ENCODE measurements at regions not wholly inside any gene's neighbourhood (a gene's known extent, or its start where the extent isn't known, plus 50 kb on each side); places are given as distances from the start of the nearest gene placed in this dataset.

DNA sequence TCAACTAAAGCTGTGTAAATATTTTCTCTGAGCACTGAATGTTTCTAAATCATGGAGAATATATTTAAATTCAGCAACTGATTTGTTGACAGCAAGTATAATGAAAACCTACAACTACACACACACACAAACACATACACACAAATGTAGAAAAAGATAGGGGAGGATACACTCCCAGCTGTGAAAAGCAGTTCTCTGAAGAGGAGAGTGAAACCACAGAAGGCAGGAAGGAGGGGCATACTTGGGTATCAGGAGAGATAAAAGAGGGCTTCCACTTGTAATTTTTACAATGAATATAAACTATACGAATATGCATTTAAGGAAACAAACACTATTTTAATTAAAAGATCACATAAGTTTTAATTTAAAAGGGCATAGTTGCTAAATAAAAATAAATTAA is 227.8 kb upstream of the SLC24A2 start:
- no TSS peak for BruUV-seq (replicated peaks)
- in situ Hi-C loops (cut with MboI) = no loop called here
- 0% methylated on average over 1 of the region's 1 CpG for WGBS (ENCODE audit: insufficient coverage, low coverage, missing lambda C conversion rate)

DNA sequence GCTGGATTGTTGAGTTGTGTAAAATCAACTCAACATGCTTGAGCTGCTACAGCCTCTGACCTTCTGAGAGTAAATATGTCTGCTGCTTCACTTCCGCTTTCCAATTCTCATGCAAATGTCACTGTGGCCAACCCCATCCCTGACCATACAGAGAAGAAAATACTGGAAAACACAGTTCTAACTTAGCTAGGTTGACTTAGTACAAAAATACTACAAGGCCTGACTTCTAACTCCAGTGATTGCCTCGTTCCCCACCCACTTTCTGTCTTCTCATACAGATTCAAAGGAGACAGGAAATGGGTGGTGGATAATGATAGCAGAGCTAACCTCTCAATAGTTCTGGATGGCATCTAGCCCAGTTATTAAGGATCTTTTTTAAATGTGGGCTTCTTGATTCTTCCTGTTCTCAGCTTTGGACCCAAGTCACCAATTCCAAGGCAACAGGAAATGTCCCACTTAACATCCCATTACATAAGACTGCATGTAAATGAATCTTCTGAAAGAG is 226.6 kb upstream of the SLC24A2 start:
- ATAC-seq (no peak), FAIRE-seq (no peak), DNase-seq (ENCODE audit: extremely low read depth in 1 of 4, low spot score in 3 of 4) (no peak)
- Histone ChIP-seq H3K9ac (ENCODE audit: insufficient read depth in 1 of 2, low read depth in 2 of 2, low read length in 2 of 2) (no peak overlapping the region), H3K9me1 (ENCODE audit: control insufficient read depth, insufficient read depth, low read length) (no peaks in the 10 kb centered on the region), H4K20me1 (replicated peaks; ENCODE audit: control insufficient read depth, insufficient read depth, low read length) (no peaks in the 10 kb centered on the region), H3K27me3 (ENCODE audit: control insufficient read depth in 2 of 2, insufficient read depth in 2 of 2, low read length in 2 of 2) (no peaks in the 10 kb centered on the region), H3K36me3 (ENCODE audit: control insufficient read depth, insufficient read depth, low read length) (no peaks in the 10 kb centered on the region), H3K79me2 (ENCODE audit: control insufficient read depth, insufficient read depth, low read length) (no peaks in the 10 kb centered on the region), H3K9me3 (replicated peaks; ENCODE audit: control insufficient read depth, insufficient read depth, low read depth, low read length) (no peaks in the 10 kb centered on the region), H3K4me1 (replicated peaks in 1 of 2; ENCODE audit: control insufficient read depth in 2 of 2, insufficient read depth in 2 of 2, low read length in 2 of 2) (no peaks in the 10 kb centered on the region), H3K4me3 (no peak overlapping the region), H3K4me2 (ENCODE audit: insufficient read depth, low read length) (no peak overlapping the region), H2AFZ (ENCODE audit: low read depth, low read length) (no peak overlapping the region), H3K27ac (ENCODE audit: extremely low read depth, low read depth, low read length) (no peak overlapping the region)
- 0% methylated on average over 2 of the region's 2 CpGs for WGBS (ENCODE audit: insufficient coverage, low coverage, missing lambda C conversion rate)
- in situ Hi-C loops (cut with MboI) = no loop called here
- POLR2A ChIA-PET = no interaction called here
- CTCF ChIA-PET (ENCODE audit: low intra/inter-chr PET ratio) = no interaction called here
- intact Hi-C loops (cut with micrococcal nuclease) = no loop called here
- BruUV-seq (replicated peaks) = no TSS peak
- TF ChIP-seq, protein P1, sequence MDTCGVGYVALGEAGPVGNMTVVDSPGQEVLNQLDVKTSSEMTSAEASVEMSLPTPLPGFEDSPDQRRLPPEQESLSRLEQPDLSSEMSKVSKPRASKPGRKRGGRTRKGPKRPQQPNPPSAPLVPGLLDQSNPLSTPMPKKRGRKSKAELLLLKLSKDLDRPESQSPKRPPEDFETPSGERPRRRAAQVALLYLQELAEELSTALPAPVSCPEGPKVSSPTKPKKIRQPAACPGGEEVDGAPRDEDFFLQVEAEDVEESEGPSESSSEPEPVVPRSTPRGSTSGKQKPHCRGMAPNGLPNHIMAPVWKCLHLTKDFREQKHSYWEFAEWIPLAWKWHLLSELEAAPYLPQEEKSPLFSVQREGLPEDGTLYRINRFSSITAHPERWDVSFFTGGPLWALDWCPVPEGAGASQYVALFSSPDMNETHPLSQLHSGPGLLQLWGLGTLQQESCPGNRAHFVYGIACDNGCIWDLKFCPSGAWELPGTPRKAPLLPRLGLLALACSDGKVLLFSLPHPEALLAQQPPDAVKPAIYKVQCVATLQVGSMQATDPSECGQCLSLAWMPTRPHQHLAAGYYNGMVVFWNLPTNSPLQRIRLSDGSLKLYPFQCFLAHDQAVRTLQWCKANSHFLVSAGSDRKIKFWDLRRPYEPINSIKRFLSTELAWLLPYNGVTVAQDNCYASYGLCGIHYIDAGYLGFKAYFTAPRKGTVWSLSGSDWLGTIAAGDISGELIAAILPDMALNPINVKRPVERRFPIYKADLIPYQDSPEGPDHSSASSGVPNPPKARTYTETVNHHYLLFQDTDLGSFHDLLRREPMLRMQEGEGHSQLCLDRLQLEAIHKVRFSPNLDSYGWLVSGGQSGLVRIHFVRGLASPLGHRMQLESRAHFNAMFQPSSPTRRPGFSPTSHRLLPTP (IDR thresholded peaks at IDR 0.05; ENCODE audit: borderline replicate concordance, extremely low read depth, insufficient read length) = no peak
- TF ChIP-seq BRCA1 (IDR thresholded peaks at IDR 0.05) = no peak
- TF ChIP-seq BRCA1 (CRISPR knock-in tag; IDR thresholded peaks at IDR 0.05) = no peak
- TF ChIP-seq RB1 (IDR thresholded peaks at IDR 0.05; ENCODE audit: low read depth) = no peak
- no peak for TF ChIP-seq HNRNPLL (IDR thresholded peaks at IDR 0.05; ENCODE audit: low read depth, low read length, poor library complexity, severe bottlenecking)
- TF ChIP-seq CTCFL (IDR thresholded peaks at IDR 0.05; ENCODE audit: borderline replicate concordance, insufficient read depth, low read depth, low read length, poor library complexity, severe bottlenecking) = no peak
- TF ChIP-seq IFI16 (CRISPR knock-in tag; IDR thresholded peaks at IDR 0.05) = no peak
- TF ChIP-seq CREB3L1 (IDR thresholded peaks at IDR 0.05; ENCODE audit: borderline replicate concordance, low read depth) = no peak
- no peak for TF ChIP-seq RAD21 (CRISPR knock-in tag; conservative IDR thresholded peaks at IDR 0.05 in 1 of 2, IDR thresholded peaks at IDR 0.05 in 1 of 2)

More for the DNA sequence above, 227.8 kb upstream of the SLC24A2 start:
- FAIRE-seq = no peak
- H3K27me3 ChIP-seq (ENCODE audit: control insufficient read depth in 2 of 2, insufficient read depth in 2 of 2, low read length in 2 of 2) = no peaks in the 10 kb centered on the region
- no peak overlapping the region for H2AFZ ChIP-seq (ENCODE audit: low read depth, low read length)
- no peak overlapping the region for H3K4me3 ChIP-seq
- no peak for TF ChIP-seq MAFG (tag; conservative IDR thresholded peaks at IDR 0.05)
- no peak overlapping the region for H3K9ac ChIP-seq (ENCODE audit: insufficient read depth in 1 of 2, low read depth in 2 of 2, low read length in 2 of 2)
- H3K36me3 ChIP-seq (ENCODE audit: control insufficient read depth, insufficient read depth, low read length) = no peaks in the 10 kb centered on the region
- H4K20me1 ChIP-seq (replicated peaks; ENCODE audit: control insufficient read depth, insufficient read depth, low read length) = no peaks in the 10 kb centered on the region
- intact Hi-C loops (cut with micrococcal nuclease) = no loop called here
- no peaks in the 10 kb centered on the region for H3K9me3 ChIP-seq (replicated peaks; ENCODE audit: control insufficient read depth, insufficient read depth, low read depth, low read length)
- POLR2A ChIA-PET = no interaction called here
- H3K27ac ChIP-seq (ENCODE audit: extremely low read depth, low read depth, low read length) = no peak overlapping the region
- H3K4me2 ChIP-seq (ENCODE audit: insufficient read depth, low read length) = no peak overlapping the region
- DNase-seq (ENCODE audit: extremely low read depth in 1 of 4, low spot score in 3 of 4) = no peak
- CTCF ChIA-PET (ENCODE audit: low intra/inter-chr PET ratio) = no interaction called here
- no peaks in the 10 kb centered on the region for H3K4me1 ChIP-seq (replicated peaks in 1 of 2; ENCODE audit: control insufficient read depth in 2 of 2, insufficient read depth in 2 of 2, low read length in 2 of 2)
- no peaks in the 10 kb centered on the region for H3K9me1 ChIP-seq (ENCODE audit: control insufficient read depth, insufficient read depth, low read length)
- H3K79me2 ChIP-seq (ENCODE audit: control insufficient read depth, insufficient read depth, low read length) = no peaks in the 10 kb centered on the region
- no peak for ATAC-seq
